Glutamatergic neuron (in vitro differentiated cells): ENCODE measurements at regions not wholly inside any gene's neighbourhood (a gene's known extent, or its start where the extent isn't known, plus 50 kb on each side); places are given as distances from the start of the nearest gene placed in this dataset.

Experiments
- DNase-seq: peaks from one replicate; pipeline ENCODE4 v3.0.0; 2022
- H3K27ac Mint-ChIP-seq: one replicate; pipeline ENCODE4 v1.8.0; 2020; ENCODE audit warnings: mild to moderate bottlenecking, mixed read lengths, inconsistent platforms; ENCODE audit not compliant: unreplicated experiment
- H3K27me3 Mint-ChIP-seq: one replicate; pipeline ENCODE4 v1.8.0; 2020; ENCODE audit warnings: mild to moderate bottlenecking, moderate library complexity, mixed read lengths, inconsistent platforms; ENCODE audit not compliant: unreplicated experiment
- H3K36me3 Mint-ChIP-seq: one replicate; pipeline ENCODE4 v1.8.0; 2020; ENCODE audit warnings: mild to moderate bottlenecking, mixed read lengths, inconsistent platforms; ENCODE audit not compliant: unreplicated experiment
- H3K4me1 Mint-ChIP-seq: one replicate; pipeline ENCODE4 v1.8.0; 2020; ENCODE audit warnings: mild to moderate bottlenecking, low read depth, mixed read lengths, inconsistent platforms; ENCODE audit not compliant: unreplicated experiment
- H3K4me3 Mint-ChIP-seq: one replicate; pipeline ENCODE4 v1.8.0; 2020; ENCODE audit warnings: mild to moderate bottlenecking, mixed read lengths, inconsistent platforms; ENCODE audit not compliant: unreplicated experiment
- H3K9me3 Mint-ChIP-seq: one replicate; pipeline ENCODE4 v1.8.0; 2020; ENCODE audit warnings: mild to moderate bottlenecking, moderate library complexity, mixed read lengths, inconsistent platforms; ENCODE audit not compliant: unreplicated experiment
- TF ChIP-seq, protein P1 (sequence below): fragments of 200-600 bp; sonication (generic); IDR thresholded peaks from one replicate; pipeline ENCODE4 v1.5.0; 2021; ENCODE audit not compliant: partially characterized antibody, unreplicated experiment

DNA sequence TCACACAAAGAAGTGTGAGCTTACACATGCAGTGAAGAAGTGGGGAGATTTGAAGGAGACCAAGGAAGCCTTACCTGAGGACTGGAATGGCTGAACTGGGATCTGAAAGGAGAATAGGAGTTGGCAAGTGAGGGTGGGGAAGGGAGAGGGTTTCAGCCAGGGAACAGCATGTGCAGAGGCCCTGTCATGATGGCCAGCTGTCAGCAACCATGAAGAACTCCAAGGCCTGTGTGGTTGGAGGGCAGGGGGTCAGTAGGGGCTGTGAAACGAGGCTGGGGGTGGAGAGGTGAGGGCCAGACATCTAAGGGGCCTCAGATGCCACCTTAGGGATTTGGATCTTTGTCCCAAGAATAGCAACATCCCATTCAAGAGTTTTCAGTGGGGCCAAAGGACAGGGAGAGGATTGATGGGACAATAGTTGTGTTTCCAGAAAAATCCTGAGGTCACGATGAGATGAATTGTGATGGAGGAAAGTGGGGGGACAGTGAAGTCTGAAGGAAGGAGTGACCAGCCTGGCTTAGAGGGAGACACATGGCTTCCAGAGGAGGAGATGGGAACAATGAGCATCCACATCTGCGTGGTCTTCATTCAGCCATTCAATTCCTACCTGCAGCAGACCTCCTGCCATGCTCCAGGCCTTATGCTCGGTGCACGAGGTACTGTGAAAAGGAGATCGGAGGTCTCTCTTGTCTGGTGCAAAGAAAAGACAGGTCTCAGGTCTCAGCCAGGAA, 187.6 kb downstream of the MATN1 start:
- Mint-ChIP-seq H3K4me1 (peaks cover 10% of the 10 kb centered on the region), H3K27me3 (no peaks in the 10 kb centered on the region), H3K36me3 (peaks cover 7% of the 10 kb centered on the region), H3K9me3 (peaks cover 5% of the 10 kb centered on the region), H3K4me3 (no peak overlapping the region), H3K27ac (no peak overlapping the region)
- TF ChIP-seq, protein P1, sequence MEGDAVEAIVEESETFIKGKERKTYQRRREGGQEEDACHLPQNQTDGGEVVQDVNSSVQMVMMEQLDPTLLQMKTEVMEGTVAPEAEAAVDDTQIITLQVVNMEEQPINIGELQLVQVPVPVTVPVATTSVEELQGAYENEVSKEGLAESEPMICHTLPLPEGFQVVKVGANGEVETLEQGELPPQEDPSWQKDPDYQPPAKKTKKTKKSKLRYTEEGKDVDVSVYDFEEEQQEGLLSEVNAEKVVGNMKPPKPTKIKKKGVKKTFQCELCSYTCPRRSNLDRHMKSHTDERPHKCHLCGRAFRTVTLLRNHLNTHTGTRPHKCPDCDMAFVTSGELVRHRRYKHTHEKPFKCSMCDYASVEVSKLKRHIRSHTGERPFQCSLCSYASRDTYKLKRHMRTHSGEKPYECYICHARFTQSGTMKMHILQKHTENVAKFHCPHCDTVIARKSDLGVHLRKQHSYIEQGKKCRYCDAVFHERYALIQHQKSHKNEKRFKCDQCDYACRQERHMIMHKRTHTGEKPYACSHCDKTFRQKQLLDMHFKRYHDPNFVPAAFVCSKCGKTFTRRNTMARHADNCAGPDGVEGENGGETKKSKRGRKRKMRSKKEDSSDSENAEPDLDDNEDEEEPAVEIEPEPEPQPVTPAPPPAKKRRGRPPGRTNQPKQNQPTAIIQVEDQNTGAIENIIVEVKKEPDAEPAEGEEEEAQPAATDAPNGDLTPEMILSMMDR: no peak
- no peak for DNase-seq

DNA sequence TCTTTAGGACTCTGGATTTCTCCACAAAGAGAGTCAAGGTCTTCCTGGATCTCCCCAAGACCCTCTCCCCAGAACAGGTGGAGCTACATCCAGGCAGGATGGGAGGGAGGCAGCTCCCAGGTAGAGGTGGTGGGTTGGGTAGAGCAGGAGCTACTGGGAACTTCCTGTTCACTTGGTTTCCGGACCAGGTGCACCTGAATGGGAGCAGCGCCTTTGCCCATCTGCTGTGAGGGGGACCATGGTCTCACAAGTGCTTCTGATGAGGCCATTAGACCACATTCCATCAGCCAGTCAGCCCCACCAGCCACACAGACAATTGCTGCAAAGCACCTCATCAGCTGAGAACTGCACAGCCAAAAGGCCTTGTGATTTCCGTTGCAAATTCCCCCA, 188.8 kb downstream of the MATN1 start:
- Mint-ChIP-seq H3K27me3 (no peaks in the 10 kb centered on the region), H3K9me3 (peaks cover 5% of the 10 kb centered on the region), H3K27ac (no peak overlapping the region), H3K4me3 (no peak overlapping the region), H3K4me1 (peaks cover 6% of the 10 kb centered on the region), H3K36me3 (peaks cover 7% of the 10 kb centered on the region)
- DNase-seq: no peak
- TF ChIP-seq, protein P1: no peak

DNA sequence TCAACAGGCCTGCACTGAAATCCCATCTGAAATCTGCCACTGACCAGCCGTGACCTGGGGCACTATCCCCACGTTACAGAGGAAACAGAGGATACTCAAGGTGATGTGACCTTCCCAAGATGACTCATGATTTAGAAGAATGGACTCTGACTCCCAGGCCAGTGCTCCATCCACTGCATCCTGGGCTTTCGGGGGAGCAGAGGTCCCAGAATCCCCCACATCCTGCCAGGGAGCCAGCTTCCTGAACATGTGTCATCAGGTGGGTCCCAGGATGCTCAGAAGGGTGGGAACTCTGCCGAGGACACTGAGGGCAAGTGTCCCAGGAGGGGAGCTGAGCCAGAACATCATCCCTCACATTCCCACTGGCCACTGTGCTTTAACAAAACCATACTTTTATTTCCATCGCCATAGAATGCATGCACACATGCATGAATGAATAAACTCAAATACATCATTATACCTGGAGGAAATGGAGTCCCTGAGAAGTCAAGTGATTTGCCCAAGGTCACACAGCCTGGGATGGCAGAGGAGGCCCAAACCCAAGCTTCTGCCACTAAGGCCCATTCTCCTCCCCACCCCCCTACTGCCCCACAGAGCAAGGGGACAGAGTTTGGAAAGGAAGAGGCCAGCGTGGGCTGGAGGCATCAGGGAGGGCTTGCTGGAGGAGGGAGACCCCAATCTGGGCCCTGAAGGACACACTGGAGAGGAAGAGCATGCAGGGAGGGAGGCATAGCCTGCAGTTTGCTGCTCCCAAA, 189.4 kb downstream of the MATN1 start:
- H3K27me3 Mint-ChIP-seq: no peaks in the 10 kb centered on the region
- peaks cover 5% of the 10 kb centered on the region for H3K9me3 Mint-ChIP-seq
- no peak overlapping the region for H3K27ac Mint-ChIP-seq
- no peak overlapping the region for H3K4me3 Mint-ChIP-seq
- H3K36me3 Mint-ChIP-seq: peaks cover 7% of the 10 kb centered on the region
- peaks cover 4% of the 10 kb centered on the region for H3K4me1 Mint-ChIP-seq
- TF ChIP-seq, protein P1: no peak
- no peak for DNase-seq

DNA sequence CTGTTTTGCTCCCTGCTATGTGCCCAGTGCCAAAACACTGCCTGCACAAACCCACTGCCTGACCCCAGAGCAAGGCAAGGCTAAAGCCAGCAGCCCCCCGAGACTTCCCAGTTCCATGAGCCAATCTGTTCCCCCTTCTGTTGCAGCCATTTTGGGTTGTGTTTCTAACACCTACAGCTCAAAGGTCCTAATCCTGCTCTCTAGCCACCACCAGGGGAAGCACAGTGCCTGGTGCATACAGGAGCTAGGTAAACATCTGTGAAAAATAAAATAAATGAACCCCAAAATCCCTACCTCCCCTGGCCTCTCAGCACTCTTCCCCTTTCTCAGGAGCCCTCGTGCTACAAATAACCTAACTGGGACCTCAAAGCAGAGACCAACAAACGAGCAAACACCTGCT, 190.2 kb downstream of the MATN1 start:
- DNase-seq: no peak

More for the DNA sequence above, 190.2 kb downstream of the MATN1 start:
- Mint-ChIP-seq H3K4me3 (no peak overlapping the region), H3K36me3 (peaks cover 7% of the 10 kb centered on the region), H3K9me3 (peaks cover 5% of the 10 kb centered on the region), H3K4me1 (peaks cover under 1% of the 10 kb centered on the region), H3K27me3 (no peaks in the 10 kb centered on the region), H3K27ac (no peak overlapping the region)
- TF ChIP-seq, protein P1: no peak
